Spleen (tissue), 7 donors: ENCODE measurements at regions not wholly inside any gene's neighbourhood (a gene's known extent, or its start where the extent isn't known, plus 50 kb on each side); places are given as distances from the start of the nearest gene placed in this dataset.

Source experiments
- CTCF ChIP-seq, 11 experiments: fragments of 200-600 bp in 7 of 11; fragments of 450-650 bp in 4 of 11; sonication (generic) in 4 of 11; IDR thresholded peaks in 8 of 11; conservative IDR thresholded peaks in 3 of 11; 1 replicate in 7 of 11; 2 replicates in 4 of 11; pipeline versions ENCODE4 v1.4.0 to v1.8.0; 2016 to 2021; ENCODE audit warnings: antibody characterized with exemption in 11 of 11, inconsistent platforms in 4 of 11, mild to moderate bottlenecking in 1 of 11
- POLR2A ChIP-seq, 3 donors: fragments of 450-650 bp; IDR thresholded peaks; one replicate each; pipeline ENCODE4 v1.5.1; 2017; ENCODE audit warnings: antibody characterized with exemption in 3 of 3, mild to moderate bottlenecking in 1 of 3
- donor health status: DM: no; HTN: no; CAD: no; lungs with moderate emphysema.
- donor health status: DM: no; HTN: no; CAD: no.
- donor health status: DM: no; HTN: no; CAD: no.

GRCh38 chr20:11588875-11589274, 328.8 kb upstream of the BTBD3 start:
- TF ChIP-seq CTCF (IDR thresholded peaks at IDR 0.05 in 8 of 11, conservative IDR thresholded peaks at IDR 0.05 in 3 of 11) (no peak), POLR2A (IDR thresholded peaks at IDR 0.05) (no peak)
